Kidney capillary endothelial cell (primary cell): ENCODE measurements at regions not wholly inside any gene's neighbourhood (a gene's known extent, or its start where the extent isn't known, plus 50 kb on each side); places are given as distances from the start of the nearest gene placed in this dataset.
A peak's percentile ranks its signal among the peaks of the same experiment; 100 is the strongest.

ENCODE experiments used
- DNase-seq: peaks from one replicate; pipeline ENCODE4 v3.0.0-alpha.2; 2018; ENCODE audit warnings: low spot score

DNA sequence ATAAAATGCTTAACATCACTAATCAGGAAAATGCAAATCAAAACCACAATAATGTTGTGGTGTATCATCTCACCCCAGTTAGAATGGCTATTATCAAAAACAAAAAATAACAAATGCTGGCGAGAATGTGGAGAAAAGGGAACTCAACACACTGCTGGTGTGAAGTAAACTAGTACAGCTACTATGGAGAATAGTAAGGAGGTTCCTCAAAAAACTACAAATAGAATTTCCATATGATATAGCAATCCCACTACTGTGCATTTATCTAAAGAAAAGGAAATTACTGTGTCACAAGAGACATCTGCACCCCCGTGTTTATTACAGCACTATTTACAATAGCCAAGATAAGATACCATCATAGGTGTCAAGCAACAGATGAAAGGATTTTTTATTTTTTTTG, 214.5 kb upstream of the RASA1 start:
- DNase-seq: no peak

DNA sequence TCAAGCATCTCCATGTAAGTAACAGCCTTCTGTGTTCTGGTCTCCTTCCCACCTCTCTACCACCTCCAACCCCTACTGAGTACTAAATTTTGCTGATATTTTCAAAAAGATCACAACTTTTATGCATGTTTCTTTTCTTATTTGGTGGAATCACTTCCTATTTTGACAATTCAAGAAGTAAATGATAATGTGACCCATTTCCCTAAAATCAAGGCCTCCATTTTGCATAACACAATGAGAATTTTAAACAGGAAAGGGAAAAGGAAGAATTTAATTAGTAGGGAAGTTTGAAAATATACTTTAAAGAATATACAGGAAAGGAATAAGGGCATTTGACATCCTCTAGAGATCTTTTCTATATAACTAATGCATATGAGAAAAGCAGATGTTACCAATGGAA, 212.9 kb upstream of the RASA1 start:
- DNase-seq: no peak

GRCh38 chr5:87061046-87061445, 206.6 kb upstream of the RASA1 start:
- DNase-seq: no peak

- DNase-seq: no peak
These were observed 198.4 kb upstream of the RASA1 start for GRCh38 chr5:87069311-87069710.

- DNase-seq: peak; percentile 46
These were observed 197.6 kb upstream of the RASA1 start for GRCh38 chr5:87069974-87070608.

- no peak for DNase-seq
These were observed 193.6 kb upstream of the RASA1 start for GRCh38 chr5:87074072-87074471.

GRCh38 chr5:87074934-87075541, 192.6 kb upstream of the RASA1 start:
- no peak for DNase-seq

DNA sequence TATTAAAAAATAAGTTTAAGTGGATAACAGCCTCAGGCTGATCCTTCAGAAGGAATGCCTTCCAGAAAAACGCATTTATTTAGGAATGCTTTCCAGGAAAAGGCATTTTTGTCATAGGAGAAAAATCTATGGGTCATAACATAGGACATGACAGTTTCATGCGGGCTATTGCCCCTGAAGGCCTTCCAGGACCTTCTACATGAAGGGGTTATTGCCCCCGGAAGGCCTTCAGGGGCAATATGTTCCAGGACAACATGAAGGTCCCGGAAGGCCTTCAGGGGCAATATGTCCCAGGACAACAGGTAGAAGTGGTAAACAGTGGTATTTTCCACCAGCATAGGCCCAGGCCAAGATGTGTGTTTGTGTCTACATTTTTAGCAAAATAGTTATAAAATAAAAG, 191.3 kb upstream of the RASA1 start:
- DNase-seq: no peak

- DNase-seq: no peak
These were observed 190.8 kb upstream of the RASA1 start for GRCh38 chr5:87076931-87077330.

DNA sequence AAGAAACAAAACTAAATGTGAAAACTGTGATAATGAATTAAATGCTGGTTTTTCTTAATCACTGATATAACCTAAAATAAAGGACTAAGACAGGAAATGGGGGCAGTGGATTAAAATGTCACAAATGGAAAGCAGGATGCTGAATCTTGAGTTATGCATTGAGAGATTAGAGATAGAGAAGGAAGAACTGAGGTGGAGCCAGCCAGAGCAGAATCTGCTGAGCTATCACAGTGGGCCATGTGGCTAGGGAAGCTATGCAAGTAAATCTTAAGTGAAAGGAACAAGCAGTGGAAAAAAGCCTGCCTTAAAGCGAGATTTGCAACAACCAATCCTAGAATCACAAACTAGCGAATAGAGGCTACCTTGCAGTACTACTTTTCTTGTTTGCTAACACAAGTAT, 188.5 kb upstream of the RASA1 start:
- no peak for DNase-seq

DNA sequence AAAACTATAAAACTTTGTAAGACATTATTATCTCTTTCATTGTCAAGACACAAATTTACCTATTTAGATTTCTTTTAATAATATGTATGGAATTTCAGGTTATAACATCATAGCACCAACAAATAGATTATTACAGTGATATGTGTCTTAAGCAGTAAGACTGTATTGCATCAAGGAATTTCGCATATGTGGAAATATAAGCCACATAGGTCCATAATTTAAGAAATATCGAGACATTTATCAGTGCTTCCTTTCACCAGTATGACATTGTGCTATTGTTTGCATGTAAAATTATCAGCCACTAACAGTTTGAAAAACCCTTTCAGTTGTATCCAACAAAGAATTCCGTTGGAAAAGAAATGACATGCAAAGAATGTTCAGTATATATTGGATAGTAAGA, 186.7 kb upstream of the RASA1 start:
- DNase-seq: no peak

DNA sequence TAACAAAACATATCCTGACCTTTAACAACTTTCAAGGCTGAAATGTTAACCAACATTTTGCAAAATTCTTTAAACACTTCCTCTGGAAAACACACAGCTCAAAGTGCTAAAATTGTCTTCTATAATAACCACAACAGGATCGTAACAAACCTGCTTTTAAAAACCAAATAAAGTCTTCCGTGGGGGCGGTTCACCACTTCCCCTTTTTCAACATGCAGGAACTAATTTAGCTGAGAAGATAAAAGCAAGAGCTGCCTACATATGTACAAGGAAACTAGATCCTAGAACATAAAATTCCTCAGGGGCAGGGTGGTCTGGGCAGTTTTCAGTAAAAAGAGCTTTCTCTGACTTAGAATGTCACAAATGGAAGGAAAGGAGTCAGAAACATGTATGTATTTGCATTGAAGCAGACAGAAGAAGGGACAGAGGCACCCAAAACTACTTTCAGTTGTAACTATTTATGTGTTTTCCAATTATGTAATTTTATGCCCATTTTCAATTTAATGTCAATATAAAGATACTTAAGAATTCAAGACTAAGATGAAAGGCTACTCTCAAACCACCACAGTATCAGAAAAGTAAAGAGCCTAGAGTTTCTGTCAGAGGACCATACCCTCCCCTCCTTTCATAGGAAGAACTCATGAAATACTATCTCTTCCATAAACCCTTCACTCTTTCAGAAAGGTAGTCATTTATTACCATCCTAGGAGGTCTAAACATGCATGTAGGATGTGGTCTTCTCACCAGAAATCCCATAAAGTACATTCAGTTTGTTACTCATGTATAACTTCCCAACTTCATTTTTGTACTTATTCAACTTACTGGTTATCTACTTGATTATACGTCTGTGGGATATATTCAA, 185.9 kb upstream of the RASA1 start:
- DNase-seq: no peak

GRCh38 chr5:87094347-87094746, 173.3 kb upstream of the RASA1 start:
- no peak for DNase-seq

DNA sequence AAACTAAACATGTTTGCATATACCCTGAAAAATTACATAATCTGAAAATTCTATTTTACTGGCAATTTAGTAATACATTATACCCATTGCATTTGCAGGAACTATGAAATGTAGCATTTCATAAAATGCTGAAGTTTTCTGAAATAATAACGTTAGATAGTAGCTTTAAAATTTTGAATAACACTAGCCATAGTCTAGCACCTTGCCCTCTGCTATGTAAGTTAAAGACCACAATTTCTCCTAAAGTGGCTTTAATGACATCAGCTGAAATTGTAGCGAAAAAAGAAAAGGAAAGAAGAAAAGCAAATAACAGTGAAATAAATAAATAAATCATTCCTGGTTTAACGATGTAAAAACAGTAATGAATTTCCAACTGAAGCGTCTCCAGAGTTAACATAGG, 172.8 kb upstream of the RASA1 start:
- DNase-seq: no peak

- DNase-seq: no peak
These were observed 171.9 kb upstream of the RASA1 start for GRCh38 chr5:87095787-87096186.

- no peak for DNase-seq
These were observed 170.0 kb upstream of the RASA1 start for GRCh38 chr5:87097664-87098063.

DNA sequence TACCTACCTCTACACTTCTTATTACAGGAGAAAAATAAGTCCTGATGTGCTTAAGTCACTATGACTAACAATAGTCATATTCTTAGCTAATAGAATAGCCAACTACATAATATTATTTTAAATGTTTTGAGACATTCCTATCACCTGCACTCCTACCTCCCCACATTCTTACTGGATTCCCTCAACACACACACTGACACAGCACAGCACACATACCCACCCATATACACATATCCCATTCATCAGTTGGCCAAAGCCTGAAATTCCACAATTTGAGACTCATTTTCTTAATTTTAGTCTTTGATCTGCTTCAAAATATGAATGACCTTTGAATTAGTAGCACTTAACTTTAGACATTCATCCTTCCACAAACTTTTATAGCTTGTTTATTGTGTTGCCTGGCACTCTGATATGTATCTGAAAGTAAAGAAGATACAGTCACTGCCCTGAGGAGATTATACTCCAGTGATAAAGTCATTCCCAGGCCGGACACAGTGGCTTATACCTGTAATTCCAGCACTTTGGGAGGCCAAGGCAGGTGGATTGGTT, 168.3 kb upstream of the RASA1 start:
- DNase-seq: no peak

GRCh38 chr5:87099968-87100367, 167.7 kb upstream of the RASA1 start:
- DNase-seq: no peak

DNA sequence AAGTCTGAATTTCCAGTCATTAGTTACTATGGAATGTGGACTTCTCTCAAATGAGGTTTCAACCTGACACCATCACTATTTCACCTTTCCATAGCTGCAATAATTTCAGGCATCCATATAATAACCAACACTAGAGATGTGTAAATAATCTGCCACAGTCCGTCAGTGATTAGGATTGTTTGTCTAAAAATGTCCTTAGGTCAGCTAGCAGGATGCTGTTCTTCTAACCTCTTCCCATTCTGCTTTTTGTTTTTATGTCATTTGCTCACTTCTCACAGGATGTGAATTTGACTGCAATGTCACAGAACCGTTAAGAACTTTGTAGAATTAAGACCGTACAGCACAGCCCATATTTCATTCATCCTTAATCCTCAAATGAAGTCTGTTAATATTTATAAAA, 166.4 kb upstream of the RASA1 start:
- DNase-seq: no peak

DNA sequence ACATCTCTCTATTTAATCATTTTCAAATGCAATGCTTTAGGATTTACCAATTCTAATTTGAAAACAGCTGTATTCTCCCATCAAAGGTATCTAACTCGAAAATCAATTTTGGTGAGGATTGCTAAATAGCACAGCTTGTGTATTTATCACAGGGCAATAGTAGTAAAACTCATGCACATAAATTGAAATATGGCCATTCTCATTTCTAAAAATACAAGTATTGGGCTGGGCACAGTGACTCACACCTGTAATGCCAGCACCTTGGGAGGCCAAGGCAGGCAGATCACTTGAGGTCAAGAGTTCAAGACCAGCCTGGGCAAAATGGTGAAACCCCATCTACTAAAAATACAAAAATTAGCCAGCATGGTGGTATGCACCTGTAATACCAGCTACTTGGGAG, 164.8 kb upstream of the RASA1 start:
- DNase-seq: no peak

- no peak for DNase-seq
These were observed 163.9 kb upstream of the RASA1 start for GRCh38 chr5:87103616-87104287.

GRCh38 chr5:87105577-87105976, 162.1 kb upstream of the RASA1 start:
- DNase-seq: no peak

- no peak for DNase-seq
These were observed 157.9 kb upstream of the RASA1 start for GRCh38 chr5:87109746-87110145.
